ENCODE measurements at regions not wholly inside any gene's neighbourhood (a gene's known extent, or its start where the extent isn't known, plus 50 kb on each side); places are given as distances from the start of the nearest gene placed in this dataset.
"Not testable (repeated sequence)": the region's sequence is repeated elsewhere in the genome, so short reads cannot be mapped to it uniquely, and the experiment has no call there.

DNA sequence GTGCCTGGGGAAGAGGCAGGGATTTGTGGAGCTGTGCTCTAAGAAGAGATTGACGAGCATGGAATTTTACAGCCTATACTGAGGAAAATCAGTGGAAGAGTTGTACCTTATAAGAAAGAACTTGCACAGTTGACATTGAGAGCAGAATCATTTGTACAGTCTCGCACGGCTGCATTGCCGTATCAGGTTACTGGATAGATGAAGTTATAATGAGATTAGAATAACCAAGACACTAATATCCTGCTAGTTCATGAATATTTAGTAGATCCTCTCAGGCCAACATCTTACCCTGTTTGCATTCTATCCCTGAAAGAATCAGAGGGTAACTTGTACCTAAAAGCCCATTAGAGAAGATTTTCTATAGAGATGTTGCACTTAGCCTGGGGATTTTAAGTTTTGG, 447.1 kb downstream of the PREX1 start:
- DNase-seq (ENCODE audit: low read depth, low spot score), result no peak
- in situ Hi-C loops (cut with HindIII; ENCODE audit: low sequenced_read_pairs), result no loop called here
- no peak for TF ChIP-seq CTCF (IDR thresholded peaks at IDR 0.05; ENCODE audit: low read depth, low read length)

GRCh38 chr20:48378976-48379675, 448.7 kb downstream of the PREX1 start:
- in situ Hi-C loops (cut with HindIII; ENCODE audit: low sequenced_read_pairs), result no loop called here
- DNase-seq (ENCODE audit: low read depth, low spot score), result no peak
- H3K4me3 ChIP-seq (ENCODE audit: low read depth, low read length), result no peak overlapping the region
- no peak for TF ChIP-seq CTCF (IDR thresholded peaks at IDR 0.05; ENCODE audit: low read depth, low read length)

More for the DNA sequence above, 447.1 kb downstream of the PREX1 start:
- no peak overlapping the region for H3K4me3 ChIP-seq (ENCODE audit: low read depth, low read length)

DNA sequence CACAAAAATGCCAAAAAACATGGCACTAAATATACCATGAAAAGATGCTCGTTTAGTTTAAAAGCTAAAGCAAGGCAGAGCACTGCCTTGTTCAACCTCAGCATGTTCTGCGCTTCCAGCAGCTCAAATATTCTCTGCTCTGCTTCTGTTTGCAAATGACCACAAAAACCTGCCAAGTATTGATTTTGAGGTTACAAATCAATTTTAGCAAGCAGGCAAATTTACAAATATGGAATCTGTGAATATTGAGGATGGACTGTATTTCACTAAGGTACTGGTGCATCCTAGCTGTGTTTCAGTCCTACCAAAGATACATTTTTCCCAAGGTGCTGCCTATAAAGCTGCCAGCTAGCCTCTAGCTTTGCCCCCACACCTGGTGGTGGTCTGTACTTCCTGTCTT, 449.9 kb downstream of the PREX1 start:
- in situ Hi-C loops (cut with HindIII; ENCODE audit: low sequenced_read_pairs), result no loop called here
- TF ChIP-seq CTCF (IDR thresholded peaks at IDR 0.05; ENCODE audit: low read depth, low read length), result no peak
- H3K4me3 ChIP-seq (ENCODE audit: low read depth, low read length), result no peak overlapping the region
- DNase-seq (ENCODE audit: low read depth, low spot score), result no peak

- H3K4me3 ChIP-seq (ENCODE audit: low read depth, low read length), result no peak overlapping the region
- no peak for TF ChIP-seq CTCF (IDR thresholded peaks at IDR 0.05; ENCODE audit: low read depth, low read length)
- no peak for DNase-seq (ENCODE audit: low read depth, low spot score)
- in situ Hi-C loops (cut with HindIII; ENCODE audit: low sequenced_read_pairs), result no loop called here
Measured at GRCh38 chr20:48375804-48376203, 452.0 kb downstream of the PREX1 start.

GRCh38 chr20:48374991-48375595, 452.7 kb downstream of the PREX1 start:
- no peak for TF ChIP-seq CTCF (IDR thresholded peaks at IDR 0.05; ENCODE audit: low read depth, low read length)
- DNase-seq (ENCODE audit: low read depth, low spot score), result no peak
- in situ Hi-C loops (cut with HindIII; ENCODE audit: low sequenced_read_pairs), result no loop called here
- H3K4me3 ChIP-seq (ENCODE audit: low read depth, low read length), result no peak overlapping the region

GRCh38 chr20:48374031-48374907, 453.5 kb downstream of the PREX1 start:
- in situ Hi-C loops (cut with HindIII; ENCODE audit: low sequenced_read_pairs); DNase-seq (ENCODE audit: low read depth, low spot score); H3K4me3 ChIP-seq (ENCODE audit: low read depth, low read length): not testable (repeated sequence)

DNA sequence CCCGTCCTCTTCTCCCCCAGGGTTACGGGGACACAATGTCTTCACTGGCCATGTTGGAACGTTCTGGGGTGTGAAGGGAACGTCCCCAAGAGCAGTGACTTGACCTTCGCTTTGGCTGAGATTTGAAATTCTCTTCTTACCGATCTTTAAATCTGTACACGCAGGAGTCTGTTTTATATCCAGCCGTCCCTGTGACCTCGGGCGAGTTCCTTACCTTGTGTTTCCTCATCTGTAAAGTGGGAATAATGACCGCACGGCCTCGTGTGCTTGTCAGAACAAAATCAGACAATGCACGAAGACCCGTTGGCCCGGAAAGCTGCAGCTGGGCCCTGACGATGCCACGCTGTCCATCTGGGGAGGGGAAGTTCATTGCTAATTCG, 454.3 kb downstream of the PREX1 start:
- in situ Hi-C loops (cut with HindIII; ENCODE audit: low sequenced_read_pairs), result no loop called here

DNA sequence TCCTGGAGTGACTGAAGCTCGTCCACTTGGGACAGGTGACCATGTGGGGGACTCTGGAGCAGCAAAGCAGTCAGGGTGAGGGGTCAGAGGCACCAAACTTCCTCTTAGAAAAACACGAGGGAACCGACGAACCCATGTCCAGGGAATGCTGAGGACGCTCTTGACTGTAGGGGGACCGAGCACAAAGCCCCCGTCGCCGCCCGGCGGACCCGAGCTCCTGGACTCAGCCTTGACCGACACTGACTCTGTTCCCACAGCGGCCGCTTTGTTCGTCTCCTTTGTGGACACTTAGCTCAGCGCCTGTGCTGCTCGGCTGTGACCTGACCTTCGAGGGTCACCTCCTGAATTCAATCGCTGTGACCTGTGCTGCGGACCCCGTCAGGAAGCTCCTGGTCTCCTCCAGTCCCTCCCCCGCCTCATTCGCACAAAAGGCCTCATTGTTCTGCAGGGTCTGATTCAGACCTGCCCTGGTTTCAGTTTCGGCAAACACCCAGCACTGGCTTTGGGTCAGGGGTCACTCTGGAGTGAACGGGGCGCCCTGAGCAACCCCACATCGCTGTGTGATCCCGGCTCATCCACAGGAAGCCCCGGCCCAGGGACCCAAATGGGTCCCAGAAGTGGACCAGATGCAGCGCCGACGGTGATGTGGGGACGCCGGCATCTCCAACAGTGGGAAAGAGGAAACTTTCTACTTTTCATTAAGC, 454.8 kb downstream of the PREX1 start:
- H3K4me3 ChIP-seq (ENCODE audit: low read depth, low read length); in situ Hi-C loops (cut with HindIII; ENCODE audit: low sequenced_read_pairs); DNase-seq (ENCODE audit: low read depth, low spot score): not testable (repeated sequence)

More for the DNA sequence above, 454.3 kb downstream of the PREX1 start:
- DNase-seq (ENCODE audit: low read depth, low spot score), result no peak
- H3K4me3 ChIP-seq (ENCODE audit: low read depth, low read length), result no peak overlapping the region
- no peak for TF ChIP-seq CTCF (IDR thresholded peaks at IDR 0.05; ENCODE audit: low read depth, low read length)
